GM12874 (cell line): ENCODE measurements at regions not wholly inside any gene's neighbourhood (a gene's known extent, or its start where the extent isn't known, plus 50 kb on each side); places are given as distances from the start of the nearest gene placed in this dataset.

ENCODE experiments used
- TF ChIP-seq, protein P1 (sequence below): IDR thresholded peaks from 2 replicates; pipeline ENCODE4 v1.5.1; 2011; ENCODE audit warnings: low read depth, mild to moderate bottlenecking, control low read depth, low read length, moderate library complexity; ENCODE audit not compliant: insufficient read depth

DNA sequence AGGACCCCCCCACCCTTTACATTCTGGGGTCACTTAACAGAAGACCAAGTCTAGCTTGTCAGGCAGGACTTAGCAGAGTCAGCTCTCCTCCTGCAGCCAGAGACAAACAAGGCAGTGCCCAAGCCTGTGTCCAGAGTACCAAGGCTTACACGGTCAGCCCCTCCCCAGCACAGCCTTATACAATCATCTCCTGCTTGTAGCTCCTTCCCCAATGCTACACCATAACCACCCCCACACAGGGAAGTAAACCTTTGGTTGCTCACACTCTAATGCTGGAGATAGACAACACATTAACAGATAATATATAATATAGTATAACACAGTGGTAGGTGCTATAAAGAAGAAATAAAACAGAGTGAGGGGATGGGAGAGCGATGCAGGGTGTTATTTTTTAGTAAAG lies 175.4 kb upstream of the PWP1 start:
- TF ChIP-seq, protein P1, sequence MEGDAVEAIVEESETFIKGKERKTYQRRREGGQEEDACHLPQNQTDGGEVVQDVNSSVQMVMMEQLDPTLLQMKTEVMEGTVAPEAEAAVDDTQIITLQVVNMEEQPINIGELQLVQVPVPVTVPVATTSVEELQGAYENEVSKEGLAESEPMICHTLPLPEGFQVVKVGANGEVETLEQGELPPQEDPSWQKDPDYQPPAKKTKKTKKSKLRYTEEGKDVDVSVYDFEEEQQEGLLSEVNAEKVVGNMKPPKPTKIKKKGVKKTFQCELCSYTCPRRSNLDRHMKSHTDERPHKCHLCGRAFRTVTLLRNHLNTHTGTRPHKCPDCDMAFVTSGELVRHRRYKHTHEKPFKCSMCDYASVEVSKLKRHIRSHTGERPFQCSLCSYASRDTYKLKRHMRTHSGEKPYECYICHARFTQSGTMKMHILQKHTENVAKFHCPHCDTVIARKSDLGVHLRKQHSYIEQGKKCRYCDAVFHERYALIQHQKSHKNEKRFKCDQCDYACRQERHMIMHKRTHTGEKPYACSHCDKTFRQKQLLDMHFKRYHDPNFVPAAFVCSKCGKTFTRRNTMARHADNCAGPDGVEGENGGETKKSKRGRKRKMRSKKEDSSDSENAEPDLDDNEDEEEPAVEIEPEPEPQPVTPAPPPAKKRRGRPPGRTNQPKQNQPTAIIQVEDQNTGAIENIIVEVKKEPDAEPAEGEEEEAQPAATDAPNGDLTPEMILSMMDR, result no peak

DNA sequence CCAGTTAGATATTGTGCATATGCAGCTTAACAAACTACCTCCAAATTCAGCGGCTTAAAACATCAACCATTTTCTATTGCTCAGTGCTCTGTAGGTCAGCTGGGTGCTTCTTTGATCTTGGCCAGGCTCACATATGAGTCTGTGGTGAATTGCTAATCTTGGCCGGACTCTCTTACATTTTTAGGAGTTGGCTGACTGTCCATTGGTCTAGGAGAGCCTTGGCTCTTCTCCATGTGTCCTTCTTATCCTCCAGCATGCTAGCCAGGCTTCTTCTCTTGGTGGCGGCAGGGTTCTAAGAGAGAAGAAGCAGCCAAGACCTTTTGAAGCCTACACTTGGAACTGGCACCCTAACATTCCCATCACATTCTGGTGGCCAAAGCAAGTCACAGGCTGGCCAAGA lies 174.3 kb upstream of the PWP1 start:
- TF ChIP-seq, protein P1, result no peak

- TF ChIP-seq, protein P1, result no peak
These were observed 173.2 kb upstream of the PWP1 start for GRCh38 chr12:107512391-107512790.

- TF ChIP-seq, protein P1, result no peak
These were observed 172.4 kb upstream of the PWP1 start for GRCh38 chr12:107513184-107513583.

- TF ChIP-seq, protein P1, result no peak
These were observed 171.8 kb upstream of the PWP1 start for GRCh38 chr12:107513636-107514400.

DNA sequence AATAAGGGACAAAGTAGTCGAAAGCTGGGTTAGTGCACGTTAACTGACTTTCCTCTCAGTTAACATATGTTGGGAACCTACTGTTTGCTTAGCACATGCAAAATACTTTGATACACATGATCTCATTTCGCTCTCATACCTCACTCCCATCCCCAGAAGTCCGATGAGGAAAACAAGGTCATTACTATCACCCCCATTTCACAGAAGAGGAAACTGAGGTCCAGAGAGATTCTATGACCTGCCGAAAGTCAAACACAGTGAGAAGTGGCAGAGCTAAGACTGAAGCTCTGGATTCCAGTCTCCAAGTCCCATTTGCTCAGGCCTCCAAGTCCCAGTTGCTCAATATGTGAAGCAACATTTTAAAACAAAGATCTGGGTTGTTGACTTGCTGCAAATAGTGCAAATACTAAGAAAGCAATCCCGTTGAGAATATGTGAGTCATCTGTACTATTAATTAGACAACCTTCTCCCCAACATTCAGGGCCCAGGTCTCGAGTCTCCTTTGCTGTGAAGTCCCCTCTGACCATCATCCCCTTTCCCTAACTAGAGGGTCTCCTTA lies 170.6 kb upstream of the PWP1 start:
- TF ChIP-seq, protein P1, result no peak

DNA sequence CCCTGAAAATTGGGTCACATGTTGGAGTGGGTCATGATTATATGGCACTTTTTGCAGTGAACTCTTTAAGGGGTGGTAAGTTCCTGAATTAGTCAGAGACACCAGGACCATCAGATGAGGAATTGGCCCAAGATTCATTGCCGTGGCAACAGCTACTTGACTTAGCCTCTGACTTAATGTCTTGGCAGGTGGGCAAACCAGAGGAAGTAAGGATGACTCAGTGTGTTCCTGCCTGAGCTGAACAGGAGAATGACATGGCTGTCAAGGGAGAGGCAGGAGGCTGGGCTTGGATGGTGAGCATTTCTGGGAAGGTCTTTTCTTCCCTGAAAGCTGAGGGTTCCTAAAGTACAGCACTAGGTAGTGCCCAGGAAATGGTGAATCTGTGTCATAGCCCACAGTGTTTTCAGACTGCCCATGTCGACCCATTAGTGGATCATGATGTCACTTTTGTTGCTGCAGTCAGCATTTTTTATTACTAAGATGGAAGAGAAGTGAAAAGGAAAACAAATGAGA lies 170.1 kb upstream of the PWP1 start:
- TF ChIP-seq, protein P1, result no peak
